H1 (cell line): ENCODE measurements at regions not wholly inside any gene's neighbourhood (a gene's known extent, or its start where the extent isn't known, plus 50 kb on each side); places are given as distances from the start of the nearest gene placed in this dataset.

Source experiments
- BRCA1 ChIP-seq: IDR thresholded peaks from 2 replicates; pipeline ENCODE4 v1.6.1; 2012; ENCODE audit warnings: low read depth, low read length, improper control_type of control experiment
- CHD7 ChIP-seq: fragments of 300-600 bp; sonication (generic); IDR thresholded peaks from 2 replicates; pipeline ENCODE4 v1.7.1; 2012; ENCODE audit warnings: low read length, moderate library complexity, mild to moderate bottlenecking, inconsistent platforms; ENCODE audit not compliant: insufficient replicate concordance
- RNF2 ChIP-seq: fragments of 200-900, 300-1000 bp; sonication (generic); IDR thresholded peaks from 2 replicates; pipeline ENCODE4 v1.7.1; 2016; ENCODE audit warnings: borderline replicate concordance, low read depth, mild to moderate bottlenecking, antibody characterized with exemption, low read length; ENCODE audit not compliant: poor library complexity, severe bottlenecking; ENCODE audit errors: missing control alignments
- SIX5 ChIP-seq: IDR thresholded peaks from 2 replicates; pipeline ENCODE4 v1.6.1; 2011; ENCODE audit warnings: mild to moderate bottlenecking, low read depth, low read length
- TAF7 ChIP-seq: optimal IDR thresholded peaks from 2 replicates; pipeline ENCODE3; 2011; ENCODE audit warnings: low read depth, mild to moderate bottlenecking, inconsistent platforms, low read length, moderate library complexity, borderline replicate concordance
- TBP ChIP-seq: IDR thresholded peaks from 2 replicates; pipeline ENCODE4 v1.6.1; 2011; ENCODE audit warnings: low read depth, low read length, improper control_type of control experiment
- TF ChIP-seq, protein P1 (sequence below), 3 experiments: IDR thresholded peaks; 1 replicate in 2 of 3; 2 replicates in 1 of 3; pipeline versions ENCODE4 v1.5.1 to v1.6.1; 2011; ENCODE audit warnings: low read length in 3 of 3, mild to moderate bottlenecking in 3 of 3, inconsistent platforms in 2 of 3, low read depth in 1 of 3, moderate library complexity in 1 of 3; ENCODE audit not compliant: insufficient read depth in 1 of 3; ENCODE audit errors: control extremely low read depth in 1 of 3

DNA sequence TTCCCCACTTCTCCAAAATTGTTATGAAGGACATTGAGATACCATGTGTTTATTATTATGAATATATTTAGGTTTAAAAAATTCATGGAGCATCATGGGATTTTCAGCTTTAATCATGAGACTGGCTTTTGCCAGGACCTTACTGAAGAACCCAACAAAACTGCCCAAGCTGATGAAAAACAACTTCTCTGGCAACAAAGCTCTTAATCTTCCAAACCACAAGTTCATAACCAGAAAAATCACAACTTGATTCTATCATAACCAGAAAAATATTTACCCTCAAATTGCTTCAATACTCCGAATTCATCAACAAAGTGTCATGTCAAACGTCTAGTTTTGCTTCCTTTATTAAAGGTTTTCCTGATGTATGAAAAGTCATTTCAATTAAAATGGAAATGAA lies 971.8 kb upstream of the ACVR2A start (continued):
- TF ChIP-seq CHD7 (no peak), TAF7 (no peak), SIX5 (no peak), BRCA1 (no peak), TBP (no peak), RNF2 (no peak)
- TF ChIP-seq, protein P1, sequence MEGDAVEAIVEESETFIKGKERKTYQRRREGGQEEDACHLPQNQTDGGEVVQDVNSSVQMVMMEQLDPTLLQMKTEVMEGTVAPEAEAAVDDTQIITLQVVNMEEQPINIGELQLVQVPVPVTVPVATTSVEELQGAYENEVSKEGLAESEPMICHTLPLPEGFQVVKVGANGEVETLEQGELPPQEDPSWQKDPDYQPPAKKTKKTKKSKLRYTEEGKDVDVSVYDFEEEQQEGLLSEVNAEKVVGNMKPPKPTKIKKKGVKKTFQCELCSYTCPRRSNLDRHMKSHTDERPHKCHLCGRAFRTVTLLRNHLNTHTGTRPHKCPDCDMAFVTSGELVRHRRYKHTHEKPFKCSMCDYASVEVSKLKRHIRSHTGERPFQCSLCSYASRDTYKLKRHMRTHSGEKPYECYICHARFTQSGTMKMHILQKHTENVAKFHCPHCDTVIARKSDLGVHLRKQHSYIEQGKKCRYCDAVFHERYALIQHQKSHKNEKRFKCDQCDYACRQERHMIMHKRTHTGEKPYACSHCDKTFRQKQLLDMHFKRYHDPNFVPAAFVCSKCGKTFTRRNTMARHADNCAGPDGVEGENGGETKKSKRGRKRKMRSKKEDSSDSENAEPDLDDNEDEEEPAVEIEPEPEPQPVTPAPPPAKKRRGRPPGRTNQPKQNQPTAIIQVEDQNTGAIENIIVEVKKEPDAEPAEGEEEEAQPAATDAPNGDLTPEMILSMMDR (IDR thresholded peaks at IDR 0.05; ENCODE audit: control extremely low read depth in 1 of 3, insufficient read depth in 1 of 3, low read depth in 1 of 3, low read length in 3 of 3) = no peak
